Body of pancreas (tissue), 4 donors: ENCODE measurements at regions not wholly inside any gene's neighbourhood (a gene's known extent, or its start where the extent isn't known, plus 50 kb on each side); places are given as distances from the start of the nearest gene placed in this dataset.

Source experiments
- ATAC-seq: fragments of 150-250 bp; one replicate; pipeline ENCODE4 v1.9.1; 2016
- DNase-seq, 4 donors: peaks; one replicate each; pipeline ENCODE4 v3.0.0-alpha.2; 2019
- H3K27ac ChIP-seq, 4 donors: fragments of 200-600 bp; sonication (generic); 1 replicate in 3 of 4; 2 replicates in 1 of 4; pipeline versions ENCODE4 v1.5.1 to v1.6.1; 2016 to 2019; ENCODE audit warnings: mild to moderate bottlenecking in 1 of 4, mixed read lengths in 1 of 4, moderate library complexity in 1 of 4
- H3K27me3 ChIP-seq, 2 donors: fragments of 200-600 bp; sonication (generic); one replicate each; pipeline ENCODE4 v1.6.0; 2016; ENCODE audit warnings: mild to moderate bottlenecking in 1 of 2
- H3K36me3 ChIP-seq, 2 donors: fragments of 200-600 bp; sonication (generic); replicated peaks in 1 of 2; 2 replicates each; pipeline ENCODE4 v1.5.1; 2016; ENCODE audit warnings: low read depth in 2 of 2; ENCODE audit not compliant: insufficient read depth in 1 of 2
- H3K4me1 ChIP-seq: fragments of 200-600 bp; sonication (generic); one replicate; pipeline ENCODE4 v1.6.0; 2016
- H3K4me3 ChIP-seq, 2 donors: fragments of 200-600 bp; sonication (generic); 1 replicate in 1 of 2; 2 replicates in 1 of 2; pipeline ENCODE4 v1.5.1; 2016 to 2019
- H3K9me3 ChIP-seq, 3 donors: fragments of 200-600 bp; sonication (generic); 1 replicate in 2 of 3; 2 replicates in 1 of 3; pipeline ENCODE4 v1.5.1; 2016
- POLR2A ChIP-seq, 3 donors: fragments of 450-650 bp; IDR thresholded peaks; one replicate each; pipeline ENCODE4 v1.6.1; 2016; ENCODE audit warnings: antibody characterized with exemption in 3 of 3, mild to moderate bottlenecking in 2 of 3
- WGBS, 2 donors: methylation state at CpG; one replicate each; pipeline ENCODE4 v1.1.5; 2017; 5-methylcytosine and 5-hydroxymethylcytosine counted together
- intact Hi-C: fragments of 100-400 bp; cut with DNase I; formaldehyde crosslinking; loops from one replicate; pipeline ENCODE4 v1.15.1; 2023
- TF ChIP-seq, protein P1 (sequence below), 7 experiments: fragments of 450-650 bp in 4 of 7; fragments of 200-600 bp in 3 of 7; sonication (generic) in 3 of 7; IDR thresholded peaks; one replicate each; pipeline ENCODE4 v1.5.1; 2016 to 2019; ENCODE audit warnings: antibody characterized with exemption in 7 of 7

DNA sequence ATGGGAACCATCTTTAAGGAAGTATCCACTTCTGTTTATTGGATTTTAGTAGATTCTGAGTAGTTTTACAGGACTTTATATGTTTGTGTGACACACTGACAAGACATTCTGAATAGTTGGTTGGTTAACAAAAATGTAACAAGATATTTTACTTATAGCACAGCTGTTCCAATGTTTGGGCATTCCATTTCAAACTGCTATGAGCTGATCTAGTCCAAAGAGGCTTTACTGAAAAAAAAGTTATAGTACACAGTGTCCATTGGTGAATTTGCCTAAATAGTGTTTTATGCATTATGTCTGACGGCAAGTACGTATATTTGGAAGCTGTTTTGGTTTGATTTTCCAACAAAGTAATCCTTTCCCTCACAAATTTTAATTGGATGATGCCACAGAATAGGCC is 99.1 kb downstream of the SAMD9 start:
- DNase-seq (no peak), ATAC-seq (no peak)
- 99 to 100% methylated on average over 2 of the region's 2 CpGs for WGBS, 2 donors
- no peak overlapping the region for H3K4me3 ChIP-seq
- TF ChIP-seq, protein P1, sequence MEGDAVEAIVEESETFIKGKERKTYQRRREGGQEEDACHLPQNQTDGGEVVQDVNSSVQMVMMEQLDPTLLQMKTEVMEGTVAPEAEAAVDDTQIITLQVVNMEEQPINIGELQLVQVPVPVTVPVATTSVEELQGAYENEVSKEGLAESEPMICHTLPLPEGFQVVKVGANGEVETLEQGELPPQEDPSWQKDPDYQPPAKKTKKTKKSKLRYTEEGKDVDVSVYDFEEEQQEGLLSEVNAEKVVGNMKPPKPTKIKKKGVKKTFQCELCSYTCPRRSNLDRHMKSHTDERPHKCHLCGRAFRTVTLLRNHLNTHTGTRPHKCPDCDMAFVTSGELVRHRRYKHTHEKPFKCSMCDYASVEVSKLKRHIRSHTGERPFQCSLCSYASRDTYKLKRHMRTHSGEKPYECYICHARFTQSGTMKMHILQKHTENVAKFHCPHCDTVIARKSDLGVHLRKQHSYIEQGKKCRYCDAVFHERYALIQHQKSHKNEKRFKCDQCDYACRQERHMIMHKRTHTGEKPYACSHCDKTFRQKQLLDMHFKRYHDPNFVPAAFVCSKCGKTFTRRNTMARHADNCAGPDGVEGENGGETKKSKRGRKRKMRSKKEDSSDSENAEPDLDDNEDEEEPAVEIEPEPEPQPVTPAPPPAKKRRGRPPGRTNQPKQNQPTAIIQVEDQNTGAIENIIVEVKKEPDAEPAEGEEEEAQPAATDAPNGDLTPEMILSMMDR (IDR thresholded peaks at IDR 0.05), result no peak
- TF ChIP-seq POLR2A (IDR thresholded peaks at IDR 0.05), result no peak
- H3K36me3 ChIP-seq, result no peaks in the 10 kb centered on the region
- no peak overlapping the region for H3K27ac ChIP-seq
- H3K4me1 ChIP-seq, result no peaks in the 10 kb centered on the region
- intact Hi-C loops, result no loop called here
- H3K9me3 ChIP-seq, result no peaks in the 10 kb centered on the region
- H3K27me3 ChIP-seq, result no peaks in the 10 kb centered on the region

DNA sequence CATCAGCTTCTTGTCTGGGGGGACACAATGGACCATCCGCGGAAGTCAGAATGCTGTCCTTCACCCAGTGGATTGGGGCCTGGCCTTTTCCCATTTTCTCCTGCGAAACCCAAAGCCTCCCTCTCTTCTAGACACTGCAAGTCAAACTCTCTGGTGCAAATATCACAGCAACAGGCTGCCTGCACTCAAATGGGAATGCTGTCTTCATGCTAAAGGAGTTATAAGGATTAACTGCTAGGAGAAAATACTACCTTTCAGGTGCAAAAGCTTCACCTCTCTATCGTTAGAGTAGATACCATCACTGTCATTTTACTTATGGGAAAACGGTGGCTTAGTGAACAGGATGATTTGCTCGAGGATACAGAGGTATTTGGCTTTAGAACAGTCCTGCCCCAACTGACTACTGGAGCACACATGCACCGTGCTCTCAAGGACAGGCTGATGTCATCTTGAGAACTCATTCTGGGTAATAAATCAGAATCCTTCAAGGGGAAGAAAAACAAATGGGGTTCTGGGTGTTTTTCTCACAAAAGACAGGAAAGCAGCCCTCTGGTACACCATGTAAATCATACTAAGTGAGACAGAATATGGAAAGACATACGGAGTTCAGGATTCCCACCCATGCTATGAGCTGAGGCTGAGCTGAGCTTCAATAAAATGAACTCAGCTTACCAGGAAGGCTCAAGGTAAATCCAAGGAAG is 100.9 kb downstream of the SAMD9 start:
- intact Hi-C loops, result no loop called here
- 47 to 68% methylated on average over 8 of the region's 8 CpGs for WGBS, 2 donors
- Histone ChIP-seq H3K36me3 (no peaks in the 10 kb centered on the region), H3K4me3 (no peak overlapping the region), H3K9me3 (no peaks in the 10 kb centered on the region), H3K27me3 (no peaks in the 10 kb centered on the region), H3K27ac (no peak overlapping the region), H3K4me1 (no peaks in the 10 kb centered on the region)
- no peak for TF ChIP-seq POLR2A (IDR thresholded peaks at IDR 0.05)
- TF ChIP-seq, protein P1 (IDR thresholded peaks at IDR 0.05), result no peak
- ATAC-seq (no peak), DNase-seq (no peak)

DNA sequence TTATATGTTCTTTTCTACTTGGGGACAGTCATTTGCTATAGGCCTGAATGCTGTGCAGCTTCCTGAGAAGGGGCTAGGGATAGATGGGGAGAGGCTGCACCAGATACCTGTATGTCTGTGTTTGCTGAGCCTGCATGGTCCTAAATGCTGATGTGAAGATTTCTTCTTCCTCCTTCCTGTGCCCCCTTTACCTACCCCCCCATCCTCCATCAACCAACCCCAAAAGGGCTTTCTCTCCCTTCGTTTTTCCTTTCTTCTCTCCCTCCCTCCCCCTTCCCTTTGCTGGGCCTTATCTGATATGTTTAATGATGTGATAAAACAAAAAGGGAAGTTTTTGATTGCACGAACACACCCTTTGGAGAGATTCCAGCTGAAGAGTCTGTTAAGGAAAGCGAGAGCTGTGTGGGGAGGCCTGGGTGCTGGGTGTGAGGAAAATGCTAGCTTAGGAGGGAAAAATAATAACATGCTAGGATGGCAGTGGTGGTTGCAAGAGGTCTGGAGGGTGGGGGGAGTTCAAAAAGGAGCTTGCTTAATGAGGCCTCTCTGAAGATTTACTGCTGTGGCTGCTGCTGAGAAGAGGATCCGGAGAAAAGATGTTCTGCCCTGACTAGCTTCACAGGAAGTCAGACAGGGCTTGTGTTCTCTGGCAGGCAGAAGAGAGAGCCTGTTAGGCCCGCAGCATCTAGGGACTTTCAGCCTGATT is 101.8 kb downstream of the SAMD9 start:
- H3K9me3 ChIP-seq, result no peaks in the 10 kb centered on the region
- H3K27me3 ChIP-seq, result no peaks in the 10 kb centered on the region
- ATAC-seq (no peak), DNase-seq (no peak)
- intact Hi-C loops, result no loop called here
- no peaks in the 10 kb centered on the region for H3K36me3 ChIP-seq
- TF ChIP-seq, protein P1 (IDR thresholded peaks at IDR 0.05), result no peak
- TF ChIP-seq POLR2A (IDR thresholded peaks at IDR 0.05), result no peak
- H3K4me1 ChIP-seq, result no peaks in the 10 kb centered on the region
- no peak overlapping the region for H3K4me3 ChIP-seq
- H3K27ac ChIP-seq, result no peak overlapping the region
- 41 to 56% methylated on average over 5 of the region's 5 CpGs for WGBS, 2 donors

DNA sequence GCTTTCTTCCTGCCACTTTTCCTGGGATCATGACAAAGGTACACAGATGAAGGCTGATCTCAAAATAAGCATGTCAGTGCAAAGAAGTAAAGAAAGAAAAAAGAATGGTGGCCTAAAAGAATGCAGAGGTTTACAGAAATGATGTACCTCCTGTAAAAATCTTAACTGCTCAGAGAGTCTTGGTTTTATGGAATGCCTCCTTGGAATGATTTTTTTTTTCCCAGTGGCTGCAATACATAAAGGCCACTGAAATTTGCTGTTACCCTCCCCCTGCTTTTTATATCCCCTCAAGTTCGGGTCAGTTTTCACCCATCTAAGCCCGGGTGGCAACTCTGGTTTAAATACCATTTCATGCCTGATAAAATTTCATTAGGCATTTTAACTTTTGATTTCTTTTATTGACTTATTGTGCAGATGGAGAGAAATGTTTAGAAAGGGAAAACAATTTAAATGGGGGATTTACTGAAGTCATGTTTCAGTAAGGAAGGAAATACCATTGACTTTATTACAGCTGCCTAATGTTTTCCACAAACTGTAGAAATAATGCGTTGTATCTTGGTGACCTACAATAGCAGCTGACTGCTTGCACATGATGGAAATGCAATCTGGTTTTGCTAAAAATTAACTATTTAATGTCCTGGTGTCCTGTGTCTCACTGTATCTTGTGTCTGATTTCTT is 102.5 kb downstream of the SAMD9 start:
- ATAC-seq (no peak), DNase-seq (no peak)
- WGBS, 2 donors, result 69 to 70% methylated on average over 3 of the region's 3 CpGs
- Histone ChIP-seq H3K27me3 (no peaks in the 10 kb centered on the region), H3K4me1 (no peaks in the 10 kb centered on the region), H3K9me3 (no peaks in the 10 kb centered on the region), H3K36me3 (no peaks in the 10 kb centered on the region), H3K27ac (no peak overlapping the region), H3K4me3 (no peak overlapping the region)
- intact Hi-C loops, result no loop called here
- TF ChIP-seq, protein P1 (IDR thresholded peaks at IDR 0.05), result no peak
- no peak for TF ChIP-seq POLR2A (IDR thresholded peaks at IDR 0.05)
